GM23338 (cell line): ENCODE measurements at regions not wholly inside any gene's neighbourhood (a gene's known extent, or its start where the extent isn't known, plus 50 kb on each side); places are given as distances from the start of the nearest gene placed in this dataset.

ENCODE experiments used
- ATAC-seq: fragments of 200-7000 bp; cut with Tn5 transposase; 3 replicates; pipeline ENCODE4 v1.9.1; 2020
- DNase-seq: peaks from one replicate; pipeline ENCODE4 v3.0.0-alpha.2; 2015; ENCODE audit warnings: low spot score
- H2AFZ ChIP-seq: fragments of 200-600 bp; sonication (generic); 2 replicates; pipeline ENCODE4 v1.8.0; 2016; ENCODE audit warnings: antibody characterized with exemption, mild to moderate bottlenecking, moderate library complexity
- H3F3A ChIP-seq: fragments of 200-600 bp; sonication (generic); replicated peaks from 2 replicates; pipeline ENCODE4 v1.8.0; 2017; ENCODE audit warnings: antibody characterized with exemption, mixed run types, low read depth
- H3K27ac ChIP-seq: fragments of 200-600 bp; sonication (generic); 2 replicates; pipeline ENCODE4 v1.6.1; 2016; ENCODE audit warnings: low read depth
- H3K27me3 ChIP-seq: fragments of 200-600 bp; sonication (generic); 2 replicates; pipeline ENCODE4 v1.8.0; 2016; ENCODE audit warnings: mild to moderate bottlenecking, mixed run types, moderate library complexity; ENCODE audit not compliant: insufficient read depth
- H3K36me3 ChIP-seq: fragments of 200-600 bp; sonication (generic); 2 replicates; pipeline ENCODE4 v1.8.0; 2016; ENCODE audit warnings: mild to moderate bottlenecking; ENCODE audit not compliant: insufficient read depth
- H3K4me1 ChIP-seq: fragments of 200-600 bp; sonication (generic); 2 replicates; pipeline ENCODE4 v1.8.0; 2016; ENCODE audit warnings: mild to moderate bottlenecking, moderate library complexity; ENCODE audit not compliant: insufficient read depth
- H3K4me2 ChIP-seq: fragments of 200-600 bp; sonication (generic); 2 replicates; pipeline ENCODE4 v1.7.1; 2017; ENCODE audit warnings: mixed run types
- H3K4me3 ChIP-seq: fragments of 200-600 bp; sonication (generic); 2 replicates; pipeline ENCODE4 v1.6.1; 2016; ENCODE audit warnings: mixed run types
- H3K79me2 ChIP-seq: fragments of 200-600 bp; sonication (generic); replicated peaks from 2 replicates; pipeline ENCODE4 v1.8.0; 2017; ENCODE audit warnings: mild to moderate bottlenecking; ENCODE audit not compliant: insufficient read depth
- H3K9me2 ChIP-seq: fragments of 200-600 bp; sonication (generic); 2 replicates; pipeline ENCODE4 v1.8.0; 2017; ENCODE audit not compliant: insufficient read depth
- H4K20me1 ChIP-seq: fragments of 200-600 bp; sonication (generic); replicated peaks from 2 replicates; pipeline ENCODE4 v1.8.0; 2017; ENCODE audit warnings: mild to moderate bottlenecking; ENCODE audit not compliant: insufficient read depth
- H3K27ac Mint-ChIP-seq: 2 replicates; pipeline ENCODE4 v1.8.0; 2020; ENCODE audit warnings: inconsistent platforms, mild to moderate bottlenecking, moderate library complexity, mixed read lengths
- H3K27me3 Mint-ChIP-seq: 3 replicates; pipeline ENCODE4 v1.8.0; 2022; ENCODE audit warnings: low read depth, mild to moderate bottlenecking, moderate library complexity, mixed read lengths, inconsistent platforms; ENCODE audit not compliant: insufficient read depth, poor library complexity
- H3K36me3 Mint-ChIP-seq: 3 replicates; pipeline ENCODE4 v1.8.0; 2021; ENCODE audit warnings: low read depth, mild to moderate bottlenecking, inconsistent platforms, moderate library complexity, mixed read lengths
- H3K4me1 Mint-ChIP-seq: 3 replicates; pipeline ENCODE4 v1.8.0; 2020; ENCODE audit warnings: mild to moderate bottlenecking, inconsistent platforms, mixed read lengths
- H3K4me3 Mint-ChIP-seq: 3 replicates; pipeline ENCODE4 v1.8.0; 2021; ENCODE audit warnings: moderate library complexity, mild to moderate bottlenecking, inconsistent platforms, mixed read lengths
- H3K9me3 Mint-ChIP-seq: 3 replicates; pipeline ENCODE4 v1.8.0; 2020; ENCODE audit warnings: moderate library complexity, mild to moderate bottlenecking, inconsistent platforms, mixed read lengths
- CREB1 ChIP-seq: fragments of 250-450 bp; sonication (Bioruptor Pico); IDR thresholded peaks from 2 replicates; pipeline ENCODE4 v1.5.0; 2020; ENCODE audit warnings: low read depth, mild to moderate bottlenecking, moderate library complexity
- ETS1 ChIP-seq: IDR thresholded peaks from 2 replicates; pipeline ENCODE4 v1.6.1; 2016; ENCODE audit warnings: antibody characterized with exemption
- EZH2 ChIP-seq: fragments of 200-600 bp; sonication (generic); IDR thresholded peaks from one replicate; pipeline ENCODE4 v1.8.0; 2017; ENCODE audit warnings: antibody characterized with exemption, mild to moderate bottlenecking, low read depth; ENCODE audit not compliant: unreplicated experiment
- NANOG ChIP-seq: IDR thresholded peaks from 2 replicates; pipeline ENCODE4 v1.6.1; 2016; ENCODE audit warnings: antibody characterized with exemption, borderline replicate concordance
- POLR2AphosphoS5 ChIP-seq: IDR thresholded peaks from 2 replicates; pipeline ENCODE4 v1.6.1; 2016; ENCODE audit warnings: antibody characterized with exemption, low read depth
- ZNF114 ChIP-seq: fragments of 250-450 bp; sonication (Bioruptor Pico); IDR thresholded peaks from 2 replicates; pipeline ENCODE4 v1.5.0; 2020; ENCODE audit warnings: mild to moderate bottlenecking, moderate library complexity
- TF ChIP-seq, protein P1 (sequence below), 2 experiments: fragments of 200-600 bp in 1 of 2; sonication (generic) in 1 of 2; conservative IDR thresholded peaks; 2 replicates each; pipeline versions ENCODE4 v1.5.1 to v1.6.1; 2016 to 2017; ENCODE audit warnings: antibody characterized with exemption in 2 of 2, low read depth in 2 of 2, mild to moderate bottlenecking in 2 of 2, moderate library complexity in 1 of 2
- TF ChIP-seq, protein P2 (sequence below): fragments of 250-450 bp; sonication (Bioruptor Pico); IDR thresholded peaks from 2 replicates; pipeline ENCODE4 v1.5.0; 2020; ENCODE audit warnings: mild to moderate bottlenecking, moderate library complexity

DNA sequence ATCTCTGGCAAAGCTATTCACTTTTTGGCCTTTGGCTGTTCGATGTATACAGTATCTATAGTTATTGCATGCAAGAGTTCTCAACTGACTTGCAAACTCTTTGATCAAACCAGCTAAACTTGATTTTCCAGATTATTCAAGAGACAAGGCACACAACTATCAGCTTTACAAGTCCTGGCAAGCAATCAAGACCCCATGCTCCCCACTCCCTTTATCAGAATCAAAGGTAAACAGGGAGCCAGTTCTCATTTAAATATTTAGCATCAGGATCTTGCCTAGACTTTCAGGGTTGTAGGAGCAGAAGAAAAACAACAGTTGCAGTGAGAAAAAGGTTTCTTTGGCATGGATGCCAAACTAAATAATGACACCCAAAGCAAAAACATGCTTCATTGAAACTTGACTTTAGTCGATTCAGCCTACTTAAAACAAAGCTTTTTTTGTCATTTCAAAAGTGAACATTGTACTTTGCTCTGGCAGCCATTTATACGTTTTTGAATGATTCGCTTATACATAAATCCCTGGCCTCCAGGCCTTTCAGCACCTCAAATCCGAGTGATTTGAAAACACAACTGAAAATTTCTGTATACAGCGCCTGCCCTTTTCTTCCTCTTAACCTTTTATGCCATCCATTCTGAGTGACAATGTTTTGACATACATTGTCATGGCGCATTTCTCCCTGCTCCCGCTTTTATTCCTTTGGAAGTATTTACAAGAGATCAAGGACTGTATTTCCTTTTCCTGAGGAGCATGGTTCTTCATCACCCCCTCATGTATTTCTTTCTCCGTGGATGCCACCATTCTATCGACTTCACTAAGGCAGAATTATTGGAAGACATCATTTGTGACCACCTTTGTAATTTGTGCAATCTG is 340.8 kb downstream of the KLF5 start (continued):
- no peak for TF ChIP-seq ETS1
- TF ChIP-seq EZH2 = no peak
- no peak for TF ChIP-seq NANOG
- TF ChIP-seq CREB1 (CRISPR knock-in tag) = no peak
- TF ChIP-seq, protein P1, sequence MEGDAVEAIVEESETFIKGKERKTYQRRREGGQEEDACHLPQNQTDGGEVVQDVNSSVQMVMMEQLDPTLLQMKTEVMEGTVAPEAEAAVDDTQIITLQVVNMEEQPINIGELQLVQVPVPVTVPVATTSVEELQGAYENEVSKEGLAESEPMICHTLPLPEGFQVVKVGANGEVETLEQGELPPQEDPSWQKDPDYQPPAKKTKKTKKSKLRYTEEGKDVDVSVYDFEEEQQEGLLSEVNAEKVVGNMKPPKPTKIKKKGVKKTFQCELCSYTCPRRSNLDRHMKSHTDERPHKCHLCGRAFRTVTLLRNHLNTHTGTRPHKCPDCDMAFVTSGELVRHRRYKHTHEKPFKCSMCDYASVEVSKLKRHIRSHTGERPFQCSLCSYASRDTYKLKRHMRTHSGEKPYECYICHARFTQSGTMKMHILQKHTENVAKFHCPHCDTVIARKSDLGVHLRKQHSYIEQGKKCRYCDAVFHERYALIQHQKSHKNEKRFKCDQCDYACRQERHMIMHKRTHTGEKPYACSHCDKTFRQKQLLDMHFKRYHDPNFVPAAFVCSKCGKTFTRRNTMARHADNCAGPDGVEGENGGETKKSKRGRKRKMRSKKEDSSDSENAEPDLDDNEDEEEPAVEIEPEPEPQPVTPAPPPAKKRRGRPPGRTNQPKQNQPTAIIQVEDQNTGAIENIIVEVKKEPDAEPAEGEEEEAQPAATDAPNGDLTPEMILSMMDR (conservative IDR thresholded peaks at IDR 0.05; ENCODE audit: low read depth in 2 of 2) = no peak

- ATAC-seq (no peak; the same call in 2 of the 3 replicates), DNase-seq (no peak)
- Mint-ChIP-seq H3K9me3 (no peaks in the 10 kb centered on the region), H3K4me1 (peaks cover 24% of the 10 kb centered on the region), H3K36me3 (no peaks in the 10 kb centered on the region), H3K4me3 (no peak overlapping the region), H3K27me3 (peaks cover 2% of the 10 kb centered on the region), H3K27ac (no peak overlapping the region)
- Histone ChIP-seq H3K9me2 (no peaks in the 10 kb centered on the region), H3K27me3 (no peaks in the 10 kb centered on the region), H3F3A (no peaks in the 10 kb centered on the region), H2AFZ (peak overlapping the region; percentile 80), H3K79me2 (no peaks in the 10 kb centered on the region), H4K20me1 (no peaks in the 10 kb centered on the region), H3K27ac (no peak overlapping the region), H3K4me1 (peaks cover 16% of the 10 kb centered on the region; the same call in 1 of the 2 replicates), H3K4me3 (no peak overlapping the region), H3K36me3 (no peaks in the 10 kb centered on the region), H3K4me2 (no peak overlapping the region)
- TF ChIP-seq POLR2AphosphoS5 (no peak), ZNF114 (CRISPR knock-in tag) (no peak), ETS1 (no peak), CREB1 (CRISPR knock-in tag) (no peak)
- TF ChIP-seq, protein P2, sequence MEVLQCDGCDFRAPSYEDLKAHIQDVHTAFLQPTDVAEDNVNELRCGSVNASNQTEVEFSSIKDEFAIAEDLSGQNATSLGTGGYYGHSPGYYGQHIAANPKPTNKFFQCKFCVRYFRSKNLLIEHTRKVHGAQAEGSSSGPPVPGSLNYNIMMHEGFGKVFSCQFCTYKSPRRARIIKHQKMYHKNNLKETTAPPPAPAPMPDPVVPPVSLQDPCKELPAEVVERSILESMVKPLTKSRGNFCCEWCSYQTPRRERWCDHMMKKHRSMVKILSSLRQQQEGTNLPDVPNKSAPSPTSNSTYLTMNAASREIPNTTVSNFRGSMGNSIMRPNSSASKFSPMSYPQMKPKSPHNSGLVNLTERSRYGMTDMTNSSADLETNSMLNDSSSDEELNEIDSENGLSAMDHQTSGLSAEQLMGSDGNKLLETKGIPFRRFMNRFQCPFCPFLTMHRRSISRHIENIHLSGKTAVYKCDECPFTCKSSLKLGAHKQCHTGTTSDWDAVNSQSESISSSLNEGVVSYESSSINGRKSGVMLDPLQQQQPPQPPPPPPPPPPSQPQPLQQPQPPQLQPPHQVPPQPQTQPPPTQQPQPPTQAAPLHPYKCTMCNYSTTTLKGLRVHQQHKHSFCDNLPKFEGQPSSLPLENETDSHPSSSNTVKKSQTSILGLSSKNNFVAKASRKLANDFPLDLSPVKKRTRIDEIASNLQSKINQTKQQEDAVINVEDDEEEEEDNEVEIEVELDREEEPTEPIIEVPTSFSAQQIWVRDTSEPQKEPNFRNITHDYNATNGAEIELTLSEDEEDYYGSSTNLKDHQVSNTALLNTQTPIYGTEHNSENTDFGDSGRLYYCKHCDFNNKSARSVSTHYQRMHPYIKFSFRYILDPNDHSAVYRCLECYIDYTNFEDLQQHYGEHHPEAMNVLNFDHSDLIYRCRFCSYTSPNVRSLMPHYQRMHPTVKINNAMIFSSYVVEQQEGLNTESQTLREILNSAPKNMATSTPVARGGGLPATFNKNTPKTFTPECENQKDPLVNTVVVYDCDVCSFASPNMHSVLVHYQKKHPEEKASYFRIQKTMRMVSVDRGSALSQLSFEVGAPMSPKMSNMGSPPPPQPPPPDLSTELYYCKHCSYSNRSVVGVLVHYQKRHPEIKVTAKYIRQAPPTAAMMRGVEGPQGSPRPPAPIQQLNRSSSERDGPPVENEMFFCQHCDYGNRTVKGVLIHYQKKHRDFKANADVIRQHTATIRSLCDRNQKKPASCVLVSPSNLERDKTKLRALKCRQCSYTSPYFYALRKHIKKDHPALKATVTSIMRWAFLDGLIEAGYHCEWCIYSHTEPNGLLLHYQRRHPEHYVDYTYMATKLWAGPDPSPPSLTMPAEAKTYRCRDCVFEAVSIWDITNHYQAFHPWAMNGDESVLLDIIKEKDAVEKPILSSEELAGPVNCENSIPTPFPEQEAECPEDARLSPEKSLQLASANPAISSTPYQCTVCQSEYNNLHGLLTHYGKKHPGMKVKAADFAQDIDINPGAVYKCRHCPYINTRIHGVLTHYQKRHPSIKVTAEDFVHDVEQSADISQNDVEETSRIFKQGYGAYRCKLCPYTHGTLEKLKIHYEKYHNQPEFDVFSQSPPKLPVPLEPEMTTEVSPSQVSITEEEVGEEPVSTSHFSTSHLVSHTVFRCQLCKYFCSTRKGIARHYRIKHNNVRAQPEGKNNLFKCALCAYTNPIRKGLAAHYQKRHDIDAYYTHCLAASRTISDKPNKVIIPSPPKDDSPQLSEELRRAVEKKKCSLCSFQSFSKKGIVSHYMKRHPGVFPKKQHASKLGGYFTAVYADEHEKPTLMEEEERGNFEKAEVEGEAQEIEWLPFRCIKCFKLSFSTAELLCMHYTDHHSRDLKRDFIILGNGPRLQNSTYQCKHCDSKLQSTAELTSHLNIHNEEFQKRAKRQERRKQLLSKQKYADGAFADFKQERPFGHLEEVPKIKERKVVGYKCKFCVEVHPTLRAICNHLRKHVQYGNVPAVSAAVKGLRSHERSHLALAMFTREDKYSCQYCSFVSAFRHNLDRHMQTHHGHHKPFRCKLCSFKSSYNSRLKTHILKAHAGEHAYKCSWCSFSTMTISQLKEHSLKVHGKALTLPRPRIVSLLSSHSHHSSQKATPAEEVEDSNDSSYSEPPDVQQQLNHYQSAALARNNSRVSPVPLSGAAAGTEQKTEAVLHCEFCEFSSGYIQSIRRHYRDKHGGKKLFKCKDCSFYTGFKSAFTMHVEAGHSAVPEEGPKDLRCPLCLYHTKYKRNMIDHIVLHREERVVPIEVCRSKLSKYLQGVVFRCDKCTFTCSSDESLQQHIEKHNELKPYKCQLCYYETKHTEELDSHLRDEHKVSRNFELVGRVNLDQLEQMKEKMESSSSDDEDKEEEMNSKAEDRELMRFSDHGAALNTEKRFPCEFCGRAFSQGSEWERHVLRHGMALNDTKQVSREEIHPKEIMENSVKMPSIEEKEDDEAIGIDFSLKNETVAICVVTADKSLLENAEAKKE = no peak
These were observed 338.9 kb downstream of the KLF5 start for GRCh38 chr13:73397496-73398305.
